Breast epithelium (tissue), 4 donors: ENCODE measurements at regions not wholly inside any gene's neighbourhood (a gene's known extent, or its start where the extent isn't known, plus 50 kb on each side); places are given as distances from the start of the nearest gene placed in this dataset.

Source experiments
- DNase-seq, 2 donors: peaks; one replicate each; pipeline ENCODE4 v3.0.0-alpha.2; 2019; ENCODE audit warnings: low spot score in 2 of 2
- H3K27ac ChIP-seq, 2 donors: fragments of 200-600 bp; sonication (generic) in 1 of 2; one replicate each; pipeline ENCODE4 v1.5.1; 2016 to 2019; ENCODE audit warnings: mild to moderate bottlenecking in 1 of 2
- H3K27me3 ChIP-seq, 2 donors: fragments of 200-600 bp; sonication (generic) in 1 of 2; one replicate each; pipeline versions ENCODE4 v1.5.1 to v1.6.0; 2017 to 2019; ENCODE audit warnings: control low read depth in 1 of 2, mild to moderate bottlenecking in 1 of 2
- H3K36me3 ChIP-seq: fragments of 200-600 bp; one replicate; pipeline ENCODE4 v1.5.1; 2019
- H3K4me1 ChIP-seq, 2 donors: fragments of 200-600 bp; sonication (generic); one replicate each; pipeline ENCODE4 v1.5.1; 2016 to 2019; ENCODE audit warnings: control low read depth in 1 of 2
- H3K4me3 ChIP-seq, 3 donors: fragments of 200-600 bp; sonication (generic); 1 replicate in 2 of 3; 2 replicates in 1 of 3; pipeline ENCODE4 v1.5.1; 2016 to 2019; ENCODE audit warnings: mild to moderate bottlenecking in 3 of 3, moderate library complexity in 2 of 3
- H3K9me3 ChIP-seq, 2 donors: fragments of 200-600 bp; sonication (generic) in 1 of 2; one replicate each; pipeline ENCODE4 v1.5.1; 2016 to 2019; ENCODE audit warnings: control low read depth in 1 of 2
- POLR2A ChIP-seq: fragments of 450-650 bp; IDR thresholded peaks from one replicate; pipeline ENCODE4 v1.6.1; 2016; ENCODE audit warnings: antibody characterized with exemption, mild to moderate bottlenecking, moderate library complexity
- POLR2AphosphoS5 ChIP-seq, 3 donors: sonication (generic); formaldehyde crosslinking; IDR thresholded peaks; one replicate each; pipeline ENCODE4 v1.6.1; 2017; ENCODE audit warnings: antibody characterized with exemption in 3 of 3
- intact Hi-C: fragments of 100-400 bp; cut with DNase I; formaldehyde crosslinking; loops from one replicate; pipeline ENCODE4 v1.15.1; 2023; ENCODE audit warnings: low total_unique reads
- TF ChIP-seq, protein P1 (sequence below), 3 donors: fragments of 450-650 bp; IDR thresholded peaks; one replicate each; pipeline ENCODE4 v1.5.1; 2016 to 2017; ENCODE audit warnings: antibody characterized with exemption in 3 of 3, mild to moderate bottlenecking in 3 of 3, moderate library complexity in 3 of 3

DNA sequence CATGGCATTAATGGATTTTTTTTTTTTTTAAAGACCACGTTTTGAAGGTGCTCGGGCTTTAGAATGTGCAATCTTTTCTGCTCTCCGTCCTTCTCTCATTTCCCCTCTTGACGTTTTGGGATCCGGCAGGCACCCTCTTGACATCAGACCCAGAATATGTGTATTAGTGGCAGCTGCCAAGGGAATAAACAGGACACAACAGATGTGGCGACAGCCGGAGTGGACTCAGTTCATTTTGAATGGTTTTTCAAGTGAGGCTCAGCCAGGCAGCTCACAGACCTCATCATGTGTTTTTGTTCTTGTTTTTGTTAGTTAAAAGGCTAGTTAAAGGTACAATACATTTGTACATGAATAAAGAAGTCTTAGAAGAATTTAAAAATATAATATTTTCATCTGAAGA lies 365.0 kb upstream of the SEMA6A start:
- H3K4me3 ChIP-seq = no peak overlapping the region
- intact Hi-C loops = no loop called here
- DNase-seq = no peak
- H3K4me1 ChIP-seq = no peaks in the 10 kb centered on the region
- H3K27ac ChIP-seq = no peak overlapping the region
- no peaks in the 10 kb centered on the region for H3K36me3 ChIP-seq
- TF ChIP-seq, protein P1, sequence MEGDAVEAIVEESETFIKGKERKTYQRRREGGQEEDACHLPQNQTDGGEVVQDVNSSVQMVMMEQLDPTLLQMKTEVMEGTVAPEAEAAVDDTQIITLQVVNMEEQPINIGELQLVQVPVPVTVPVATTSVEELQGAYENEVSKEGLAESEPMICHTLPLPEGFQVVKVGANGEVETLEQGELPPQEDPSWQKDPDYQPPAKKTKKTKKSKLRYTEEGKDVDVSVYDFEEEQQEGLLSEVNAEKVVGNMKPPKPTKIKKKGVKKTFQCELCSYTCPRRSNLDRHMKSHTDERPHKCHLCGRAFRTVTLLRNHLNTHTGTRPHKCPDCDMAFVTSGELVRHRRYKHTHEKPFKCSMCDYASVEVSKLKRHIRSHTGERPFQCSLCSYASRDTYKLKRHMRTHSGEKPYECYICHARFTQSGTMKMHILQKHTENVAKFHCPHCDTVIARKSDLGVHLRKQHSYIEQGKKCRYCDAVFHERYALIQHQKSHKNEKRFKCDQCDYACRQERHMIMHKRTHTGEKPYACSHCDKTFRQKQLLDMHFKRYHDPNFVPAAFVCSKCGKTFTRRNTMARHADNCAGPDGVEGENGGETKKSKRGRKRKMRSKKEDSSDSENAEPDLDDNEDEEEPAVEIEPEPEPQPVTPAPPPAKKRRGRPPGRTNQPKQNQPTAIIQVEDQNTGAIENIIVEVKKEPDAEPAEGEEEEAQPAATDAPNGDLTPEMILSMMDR (IDR thresholded peaks at IDR 0.05) = no peak
- TF ChIP-seq POLR2AphosphoS5 (IDR thresholded peaks at IDR 0.05) (no peak), POLR2A (no peak)
- no peaks in the 10 kb centered on the region for H3K27me3 ChIP-seq
- no peaks in the 10 kb centered on the region for H3K9me3 ChIP-seq

DNA sequence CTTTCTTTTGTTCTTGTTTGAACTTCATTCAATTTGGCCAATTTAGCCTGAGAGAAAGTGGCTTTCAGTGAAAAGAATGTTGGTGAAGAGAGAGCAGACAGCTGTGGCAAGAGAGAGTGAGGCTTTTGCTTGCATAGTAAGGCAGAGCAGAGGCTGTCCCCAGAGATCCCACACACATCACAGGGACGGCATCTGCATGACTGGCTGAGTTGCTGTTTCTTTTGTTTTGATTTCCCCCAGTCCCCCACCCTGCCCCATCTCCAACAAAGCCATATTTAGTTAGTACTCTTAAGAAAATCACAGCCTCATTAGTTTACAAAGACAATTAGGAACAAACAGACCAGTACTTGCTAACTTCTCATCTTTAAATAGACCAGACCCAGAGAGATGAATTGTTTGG lies 363.9 kb upstream of the SEMA6A start:
- intact Hi-C loops = no loop called here
- no peak overlapping the region for H3K4me3 ChIP-seq
- TF ChIP-seq, protein P1 (IDR thresholded peaks at IDR 0.05) = no peak
- no peak for TF ChIP-seq POLR2A
- no peak for TF ChIP-seq POLR2AphosphoS5 (IDR thresholded peaks at IDR 0.05)
- H3K27me3 ChIP-seq = no peaks in the 10 kb centered on the region
- H3K36me3 ChIP-seq = no peaks in the 10 kb centered on the region
- no peaks in the 10 kb centered on the region for H3K9me3 ChIP-seq
- no peak for DNase-seq
- no peak overlapping the region for H3K27ac ChIP-seq
- no peaks in the 10 kb centered on the region for H3K4me1 ChIP-seq

DNA sequence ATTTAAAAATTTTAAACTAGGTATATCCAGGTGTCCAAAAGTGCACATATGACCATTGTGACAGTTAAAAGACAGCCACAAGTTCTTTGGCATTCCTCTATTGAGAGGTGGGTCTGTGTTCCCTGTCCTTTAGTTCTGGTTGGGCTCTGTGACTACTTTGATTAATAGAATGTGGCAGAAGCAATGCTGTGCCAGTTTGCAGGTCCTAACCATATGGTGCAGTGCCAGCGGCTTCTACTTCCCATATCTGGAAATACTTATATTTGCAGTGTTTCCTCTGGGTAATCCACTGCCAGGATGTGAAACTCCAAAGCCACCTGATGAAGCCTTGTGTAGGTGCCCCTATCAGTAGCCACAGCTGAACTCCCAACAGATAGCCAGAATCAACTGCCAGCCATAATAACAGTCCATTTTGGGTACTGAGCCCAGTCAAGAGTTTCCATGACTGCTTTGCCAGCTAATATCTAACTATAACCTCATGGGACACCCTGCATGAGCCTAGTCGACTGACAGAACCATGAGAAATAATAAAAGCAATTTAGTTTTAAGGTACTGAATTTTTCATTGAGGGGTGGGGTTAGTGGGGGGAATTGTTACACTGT lies 361.0 kb upstream of the SEMA6A start:
- Histone ChIP-seq H3K36me3 (no peaks in the 10 kb centered on the region), H3K27ac (no peak overlapping the region), H3K27me3 (no peaks in the 10 kb centered on the region), H3K4me1 (no peaks in the 10 kb centered on the region), H3K4me3 (no peak overlapping the region), H3K9me3 (no peaks in the 10 kb centered on the region)
- no peak for DNase-seq
- TF ChIP-seq POLR2A = no peak
- intact Hi-C loops = no loop called here

DNA sequence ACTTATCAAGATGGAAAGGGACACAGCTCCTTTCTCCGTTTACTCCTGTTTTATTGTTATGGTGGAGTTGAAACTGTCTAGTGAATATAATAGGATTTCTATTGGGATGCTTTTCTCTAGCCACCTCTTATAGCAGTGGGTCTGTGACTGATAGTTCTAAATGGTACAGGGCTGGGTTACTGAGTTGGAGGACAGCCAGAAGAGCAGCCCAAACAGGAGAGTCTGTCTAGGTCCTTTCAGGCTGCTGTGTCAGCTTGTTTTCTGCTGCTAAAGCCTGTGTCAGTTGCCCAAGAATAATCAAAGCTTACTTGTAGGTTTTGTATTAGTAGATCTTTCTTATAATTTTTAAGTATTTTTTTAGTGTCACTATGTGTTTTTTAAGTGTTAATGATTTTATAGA lies 356.0 kb upstream of the SEMA6A start:
- Histone ChIP-seq H3K27me3 (no peaks in the 10 kb centered on the region), H3K4me1 (no peaks in the 10 kb centered on the region), H3K27ac (no peak overlapping the region), H3K9me3 (no peaks in the 10 kb centered on the region), H3K4me3 (no peak overlapping the region), H3K36me3 (no peaks in the 10 kb centered on the region)
- no peak for DNase-seq
- intact Hi-C loops = no loop called here
- TF ChIP-seq, protein P1 (IDR thresholded peaks at IDR 0.05) = no peak
- no peak for TF ChIP-seq POLR2AphosphoS5 (IDR thresholded peaks at IDR 0.05)
- TF ChIP-seq POLR2A = no peak

DNA sequence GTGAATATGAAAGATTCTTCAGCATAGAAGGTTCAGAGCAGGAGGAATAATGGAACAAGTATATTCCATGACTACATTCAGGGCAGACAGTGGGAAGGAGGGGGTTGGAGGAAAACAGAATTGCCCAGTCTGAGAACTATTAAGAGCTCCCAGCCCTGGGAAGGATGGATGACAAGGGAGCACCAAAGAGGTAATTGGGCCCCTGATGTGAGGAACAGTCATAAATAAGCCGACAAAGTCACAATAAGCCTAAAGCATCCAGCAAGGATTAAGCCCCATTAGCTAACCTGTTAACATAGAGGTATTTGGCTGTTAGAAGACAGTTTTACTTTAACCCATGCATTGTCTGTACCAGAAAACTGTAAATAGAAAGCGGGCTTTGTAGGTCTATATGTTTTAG lies 348.7 kb upstream of the SEMA6A start:
- Histone ChIP-seq H3K36me3 (no peaks in the 10 kb centered on the region), H3K4me3 (no peak overlapping the region), H3K27me3 (no peaks in the 10 kb centered on the region), H3K27ac (no peak overlapping the region), H3K4me1 (no peaks in the 10 kb centered on the region), H3K9me3 (no peaks in the 10 kb centered on the region)
- intact Hi-C loops = no loop called here
- TF ChIP-seq POLR2A (no peak), POLR2AphosphoS5 (IDR thresholded peaks at IDR 0.05) (no peak)
- TF ChIP-seq, protein P1 (IDR thresholded peaks at IDR 0.05) = no peak
- DNase-seq = no peak

DNA sequence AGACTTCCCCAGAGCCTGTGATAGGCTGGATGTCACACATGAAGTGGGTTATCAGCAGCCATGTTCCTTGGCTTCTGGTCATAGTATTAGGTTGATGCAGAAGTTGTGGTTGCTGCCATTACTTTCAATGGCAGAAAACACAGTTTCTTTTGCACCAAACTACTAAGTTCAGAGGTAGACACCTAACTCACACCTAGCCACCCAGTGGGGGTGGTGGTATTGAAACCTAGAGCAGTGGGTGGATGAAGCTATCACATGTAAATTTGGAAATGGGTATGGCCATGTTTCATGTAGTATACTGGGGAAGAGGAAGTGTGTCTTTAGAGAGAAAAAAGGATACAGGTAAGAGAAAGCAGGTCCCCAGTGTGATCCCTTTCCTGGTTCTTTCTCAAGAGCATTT lies 347.9 kb upstream of the SEMA6A start:
- no peak for DNase-seq
- Histone ChIP-seq H3K36me3 (no peaks in the 10 kb centered on the region), H3K4me1 (no peaks in the 10 kb centered on the region), H3K27ac (no peak overlapping the region), H3K4me3 (no peak overlapping the region), H3K9me3 (no peaks in the 10 kb centered on the region), H3K27me3 (no peaks in the 10 kb centered on the region)
- intact Hi-C loops = no loop called here
- TF ChIP-seq POLR2AphosphoS5 (IDR thresholded peaks at IDR 0.05) (no peak), POLR2A (no peak)
- TF ChIP-seq, protein P1 (IDR thresholded peaks at IDR 0.05) = no peak
